GM18858 (cell line): ENCODE measurements at regions not wholly inside any gene's neighbourhood (a gene's known extent, or its start where the extent isn't known, plus 50 kb on each side); places are given as distances from the start of the nearest gene placed in this dataset.
"Not testable (repeated sequence)": the region's sequence is repeated elsewhere in the genome, so short reads cannot be mapped to it uniquely, and the experiment has no call there.

Source experiments
- ATAC-seq: cut with Tn5 transposase; IDR thresholded peaks from one replicate; pipeline ENCODE4 v1.9.1; 2021; ENCODE audit not compliant: unreplicated experiment

GRCh38 chr17:77036841-77037381, 103.9 kb upstream of the SEC14L1 start:
- ATAC-seq = no peak

- ATAC-seq = no peak
Measured at GRCh38 chr17:77037943-77038342, 102.8 kb upstream of the SEC14L1 start.

- no peak for ATAC-seq
Measured at GRCh38 chr17:77038884-77039555, 101.7 kb upstream of the SEC14L1 start.

- ATAC-seq = no peak
Measured at GRCh38 chr17:77042476-77043231, 98.1 kb upstream of the SEC14L1 start.

- ATAC-seq = no peak
Measured at GRCh38 chr17:77045441-77046041, 95.2 kb upstream of the SEC14L1 start.

GRCh38 chr17:77049440-77049839, 91.3 kb upstream of the SEC14L1 start:
- ATAC-seq = no peak

- not testable (repeated sequence) for ATAC-seq
Measured at GRCh38 chr17:77050901-77051300, 89.9 kb upstream of the SEC14L1 start.

- no peak for ATAC-seq
Measured at GRCh38 chr17:77054936-77055335, 85.8 kb upstream of the SEC14L1 start.

- ATAC-seq = no peak
Measured at GRCh38 chr17:77055453-77055852, 85.3 kb upstream of the SEC14L1 start.

GRCh38 chr17:77058016-77058415, 82.8 kb upstream of the SEC14L1 start:
- ATAC-seq = no peak

- no peak for ATAC-seq
Measured at GRCh38 chr17:77061669-77062068, 79.1 kb upstream of the SEC14L1 start.

- no peak for ATAC-seq
Measured at GRCh38 chr17:77064598-77064997, 76.2 kb upstream of the SEC14L1 start.

- ATAC-seq = no peak
Measured at GRCh38 chr17:77066165-77066564, 74.6 kb upstream of the SEC14L1 start.

- not testable (repeated sequence) for ATAC-seq
Measured at GRCh38 chr17:77066726-77067409, 73.9 kb upstream of the SEC14L1 start.

- no peak for ATAC-seq
Measured at GRCh38 chr17:77068915-77069314, 71.9 kb upstream of the SEC14L1 start.

GRCh38 chr17:77070888-77071279, 69.9 kb upstream of the SEC14L1 start:
- no peak for ATAC-seq

- no peak for ATAC-seq
Measured at GRCh38 chr17:77071925-77072490, 68.8 kb upstream of the SEC14L1 start.

GRCh38 chr17:77072670-77073069, 68.1 kb upstream of the SEC14L1 start:
- no peak for ATAC-seq

- ATAC-seq = no peak
Measured at GRCh38 chr17:77074681-77075080, 66.1 kb upstream of the SEC14L1 start.

GRCh38 chr17:77076124-77076830, 64.5 kb upstream of the SEC14L1 start:
- no peak for ATAC-seq
